A549 (cell line): ENCODE measurements at regions not wholly inside any gene's neighbourhood (a gene's known extent, or its start where the extent isn't known, plus 50 kb on each side); places are given as distances from the start of the nearest gene placed in this dataset.

Source experiments
- CHD2 ChIP-seq: fragments of 150-350 bp; IDR thresholded peaks from 2 replicates; pipeline ENCODE4 v1.6.1; 2014; ENCODE audit warnings: low read length; ENCODE audit not compliant: partially characterized antibody
- JUNB ChIP-seq: fragments of >200 bp; sonication (Bioruptor Twin); formaldehyde crosslinking; IDR thresholded peaks from 2 replicates; pipeline ENCODE4 v1.6.1; 2016
- TF ChIP-seq, protein P1 (sequence below): fragments of >200 bp; sonication (Bioruptor Twin); formaldehyde crosslinking; IDR thresholded peaks from 3 replicates; pipeline ENCODE4 v1.5.1; 2016

- TF ChIP-seq, protein P1, sequence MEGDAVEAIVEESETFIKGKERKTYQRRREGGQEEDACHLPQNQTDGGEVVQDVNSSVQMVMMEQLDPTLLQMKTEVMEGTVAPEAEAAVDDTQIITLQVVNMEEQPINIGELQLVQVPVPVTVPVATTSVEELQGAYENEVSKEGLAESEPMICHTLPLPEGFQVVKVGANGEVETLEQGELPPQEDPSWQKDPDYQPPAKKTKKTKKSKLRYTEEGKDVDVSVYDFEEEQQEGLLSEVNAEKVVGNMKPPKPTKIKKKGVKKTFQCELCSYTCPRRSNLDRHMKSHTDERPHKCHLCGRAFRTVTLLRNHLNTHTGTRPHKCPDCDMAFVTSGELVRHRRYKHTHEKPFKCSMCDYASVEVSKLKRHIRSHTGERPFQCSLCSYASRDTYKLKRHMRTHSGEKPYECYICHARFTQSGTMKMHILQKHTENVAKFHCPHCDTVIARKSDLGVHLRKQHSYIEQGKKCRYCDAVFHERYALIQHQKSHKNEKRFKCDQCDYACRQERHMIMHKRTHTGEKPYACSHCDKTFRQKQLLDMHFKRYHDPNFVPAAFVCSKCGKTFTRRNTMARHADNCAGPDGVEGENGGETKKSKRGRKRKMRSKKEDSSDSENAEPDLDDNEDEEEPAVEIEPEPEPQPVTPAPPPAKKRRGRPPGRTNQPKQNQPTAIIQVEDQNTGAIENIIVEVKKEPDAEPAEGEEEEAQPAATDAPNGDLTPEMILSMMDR = no peak
- TF ChIP-seq JUNB (no peak), CHD2 (no peak)
Observed at GRCh38 chr17:33526717-33527116, 233.6 kb upstream of the ASIC2 start.
